ENCODE measurements at regions not wholly inside any gene's neighbourhood (a gene's known extent, or its start where the extent isn't known, plus 50 kb on each side); places are given as distances from the start of the nearest gene placed in this dataset.

DNA sequence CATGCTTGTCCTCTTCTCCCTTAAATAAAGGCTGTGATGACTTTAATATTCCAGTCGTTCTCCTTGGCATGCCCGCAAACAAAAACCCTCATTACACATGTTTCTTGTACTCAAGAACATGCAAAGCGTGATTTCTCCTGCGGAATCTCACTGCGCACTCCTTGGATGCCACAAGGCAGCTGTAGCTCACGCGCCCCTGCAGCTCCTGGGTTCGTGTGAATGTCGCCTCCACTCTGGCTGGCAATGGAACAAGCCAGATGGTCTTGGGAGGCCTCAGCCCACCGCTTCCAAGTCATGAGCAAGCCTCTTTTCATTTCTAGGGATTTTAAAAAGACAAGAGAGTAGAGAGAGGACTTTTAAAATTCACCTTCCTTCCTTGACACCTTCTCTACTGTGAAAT is 403.8 kb downstream of the PCNX1 start:
- TF ChIP-seq, protein P1, sequence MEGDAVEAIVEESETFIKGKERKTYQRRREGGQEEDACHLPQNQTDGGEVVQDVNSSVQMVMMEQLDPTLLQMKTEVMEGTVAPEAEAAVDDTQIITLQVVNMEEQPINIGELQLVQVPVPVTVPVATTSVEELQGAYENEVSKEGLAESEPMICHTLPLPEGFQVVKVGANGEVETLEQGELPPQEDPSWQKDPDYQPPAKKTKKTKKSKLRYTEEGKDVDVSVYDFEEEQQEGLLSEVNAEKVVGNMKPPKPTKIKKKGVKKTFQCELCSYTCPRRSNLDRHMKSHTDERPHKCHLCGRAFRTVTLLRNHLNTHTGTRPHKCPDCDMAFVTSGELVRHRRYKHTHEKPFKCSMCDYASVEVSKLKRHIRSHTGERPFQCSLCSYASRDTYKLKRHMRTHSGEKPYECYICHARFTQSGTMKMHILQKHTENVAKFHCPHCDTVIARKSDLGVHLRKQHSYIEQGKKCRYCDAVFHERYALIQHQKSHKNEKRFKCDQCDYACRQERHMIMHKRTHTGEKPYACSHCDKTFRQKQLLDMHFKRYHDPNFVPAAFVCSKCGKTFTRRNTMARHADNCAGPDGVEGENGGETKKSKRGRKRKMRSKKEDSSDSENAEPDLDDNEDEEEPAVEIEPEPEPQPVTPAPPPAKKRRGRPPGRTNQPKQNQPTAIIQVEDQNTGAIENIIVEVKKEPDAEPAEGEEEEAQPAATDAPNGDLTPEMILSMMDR (conservative IDR thresholded peaks at IDR 0.05; ENCODE audit: low read depth, low read length): no peak
- TF ChIP-seq FOS (IDR thresholded peaks at IDR 0.05; ENCODE audit: low read depth, low read length) (no peak), NFE2L2 (IDR thresholded peaks at IDR 0.05; ENCODE audit: low read depth, low read length) (no peak)
- TF ChIP-seq, protein P2, sequence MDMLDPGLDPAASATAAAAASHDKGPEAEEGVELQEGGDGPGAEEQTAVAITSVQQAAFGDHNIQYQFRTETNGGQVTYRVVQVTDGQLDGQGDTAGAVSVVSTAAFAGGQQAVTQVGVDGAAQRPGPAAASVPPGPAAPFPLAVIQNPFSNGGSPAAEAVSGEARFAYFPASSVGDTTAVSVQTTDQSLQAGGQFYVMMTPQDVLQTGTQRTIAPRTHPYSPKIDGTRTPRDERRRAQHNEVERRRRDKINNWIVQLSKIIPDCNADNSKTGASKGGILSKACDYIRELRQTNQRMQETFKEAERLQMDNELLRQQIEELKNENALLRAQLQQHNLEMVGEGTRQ (IDR thresholded peaks at IDR 0.05; ENCODE audit: low read depth, low read length): no peak
